Astrocyte (in vitro differentiated cells and primary cell): ENCODE measurements at regions not wholly inside any gene's neighbourhood (a gene's known extent, or its start where the extent isn't known, plus 50 kb on each side); places are given as distances from the start of the nearest gene placed in this dataset.
"Not testable (repeated sequence)": the region's sequence is repeated elsewhere in the genome, so short reads cannot be mapped to it uniquely, and the experiment has no call there.

Source experiments
- DNase-seq: peaks from one replicate; pipeline ENCODE4 v3.0.0-alpha.2; 2010; ENCODE audit warnings: low read depth
- FAIRE-seq: peaks from 2 replicates; lab custom pipeline; 2011; peaks lifted over from hg19 to GRCh38; lab: Jason Lieb, UNC
- H2AFZ ChIP-seq: 2 replicates; pipeline ENCODE4 v1.6.0; 2012; ENCODE audit warnings: low read depth, low read length, inconsistent platforms
- H3K27ac ChIP-seq: 2 replicates; pipeline ENCODE4 v1.5.1; 2011; ENCODE audit warnings: low read depth, low read length, inconsistent platforms
- H3K27me3 ChIP-seq: 2 replicates; pipeline ENCODE4 v1.6.0; 2011; ENCODE audit warnings: low read length, inconsistent platforms; ENCODE audit not compliant: insufficient read depth
- H3K36me3 ChIP-seq: 2 replicates; pipeline ENCODE4 v1.5.1; 2011; ENCODE audit warnings: low read length, inconsistent platforms; ENCODE audit not compliant: insufficient read depth
- H3K4me1 ChIP-seq: 2 replicates; pipeline ENCODE4 v1.5.1; 2011; ENCODE audit warnings: low read length, inconsistent platforms; ENCODE audit not compliant: insufficient read depth
- H3K4me2 ChIP-seq: 2 replicates; pipeline ENCODE4 v1.6.0; 2012; ENCODE audit warnings: low read length, inconsistent platforms
- H3K4me3 ChIP-seq: 2 replicates; pipeline ENCODE4 v1.5.1; 2011; ENCODE audit warnings: low read depth, mild to moderate bottlenecking, low read length, inconsistent platforms; ENCODE audit not compliant: insufficient read depth
- H3K79me2 ChIP-seq: 2 replicates; pipeline ENCODE4 v1.6.0; 2012; ENCODE audit warnings: mild to moderate bottlenecking, low read length, inconsistent platforms; ENCODE audit not compliant: insufficient read depth
- H3K9ac ChIP-seq: 2 replicates; pipeline ENCODE4 v1.6.0; 2012; ENCODE audit warnings: mild to moderate bottlenecking, low read length, inconsistent platforms
- H3K9me3 ChIP-seq: 2 replicates; pipeline ENCODE4 v1.5.1; 2012; ENCODE audit warnings: low read depth, mild to moderate bottlenecking, low read length, inconsistent platforms; ENCODE audit not compliant: insufficient read depth
- H4K20me1 ChIP-seq: 2 replicates; pipeline ENCODE4 v1.6.0; 2012; ENCODE audit warnings: low read length, inconsistent platforms; ENCODE audit not compliant: insufficient read depth
- H3K27ac Mint-ChIP-seq: one replicate; pipeline ENCODE4 v1.8.0; 2021; ENCODE audit warnings: mild to moderate bottlenecking, mixed read lengths; ENCODE audit not compliant: unreplicated experiment
- H3K27me3 Mint-ChIP-seq: one replicate; pipeline ENCODE4 v1.8.0; 2021; ENCODE audit warnings: low read depth, mixed read lengths; ENCODE audit not compliant: unreplicated experiment
- H3K36me3 Mint-ChIP-seq: one replicate; pipeline ENCODE4 v1.8.0; 2021; ENCODE audit warnings: low read depth, mixed read lengths; ENCODE audit not compliant: unreplicated experiment
- H3K4me1 Mint-ChIP-seq: one replicate; pipeline ENCODE4 v1.8.0; 2021; ENCODE audit warnings: low read depth, mixed read lengths; ENCODE audit not compliant: unreplicated experiment
- H3K4me3 Mint-ChIP-seq: one replicate; pipeline ENCODE4 v1.8.0; 2021; ENCODE audit warnings: mild to moderate bottlenecking, moderate library complexity, mixed read lengths; ENCODE audit not compliant: unreplicated experiment
- H3K9me3 Mint-ChIP-seq: one replicate; pipeline ENCODE4 v1.8.0; 2021; ENCODE audit warnings: mild to moderate bottlenecking, mixed read lengths; ENCODE audit not compliant: unreplicated experiment
- CTCF ChIP-seq: IDR thresholded peaks from 2 replicates; pipeline ENCODE4 v1.5.1; 2011; ENCODE audit warnings: low read depth, mild to moderate bottlenecking, inconsistent platforms, low read length, moderate library complexity; ENCODE audit not compliant: insufficient read depth
- EZH2 ChIP-seq: IDR thresholded peaks from 2 replicates; pipeline ENCODE4 v1.6.1; 2012; ENCODE audit warnings: mild to moderate bottlenecking, low read length, inconsistent platforms; ENCODE audit not compliant: insufficient read depth

GRCh38 chr6:22367346-22367745, 70.5 kb upstream of the PRL start:
- no peak for FAIRE-seq
- no peak overlapping the region for H3K27ac Mint-ChIP-seq
- no peak overlapping the region for H3K4me3 Mint-ChIP-seq
- H3K4me2 ChIP-seq: peak overlapping the region; percentile 20
- no peak overlapping the region for H3K4me3 ChIP-seq
- peaks cover 19% of the 10 kb centered on the region for H3K4me1 Mint-ChIP-seq
- no peaks in the 10 kb centered on the region for H3K9me3 Mint-ChIP-seq
- H4K20me1 ChIP-seq: no peaks in the 10 kb centered on the region
- peaks cover 8% of the 10 kb centered on the region for H3K4me1 ChIP-seq
- H2AFZ ChIP-seq: no peak overlapping the region
- TF ChIP-seq EZH2 (no peak), CTCF (no peak)
- H3K36me3 Mint-ChIP-seq: no peaks in the 10 kb centered on the region
- H3K27me3 Mint-ChIP-seq: no peaks in the 10 kb centered on the region
- no peaks in the 10 kb centered on the region for H3K27me3 ChIP-seq
- DNase-seq: peak; percentile 56
- no peaks in the 10 kb centered on the region for H3K36me3 ChIP-seq
- H3K9me3 ChIP-seq: no peaks in the 10 kb centered on the region
- H3K9ac ChIP-seq: no peak overlapping the region
- H3K79me2 ChIP-seq: no peaks in the 10 kb centered on the region
- no peak overlapping the region for H3K27ac ChIP-seq

- Mint-ChIP-seq H3K4me1 (peaks cover 10% of the 10 kb centered on the region), H3K27me3 (no peaks in the 10 kb centered on the region), H3K36me3 (no peaks in the 10 kb centered on the region), H3K9me3 (no peaks in the 10 kb centered on the region), H3K4me3 (no peak overlapping the region), H3K27ac (no peak overlapping the region)
- Histone ChIP-seq H3K9ac (no peak overlapping the region), H3K27ac (no peak overlapping the region), H3K9me3 (no peaks in the 10 kb centered on the region), H3K4me3 (no peak overlapping the region), H3K4me2 (no peak overlapping the region), H3K4me1 (peaks cover 8% of the 10 kb centered on the region), H3K79me2 (no peaks in the 10 kb centered on the region), H4K20me1 (no peaks in the 10 kb centered on the region), H3K27me3 (no peaks in the 10 kb centered on the region), H2AFZ (no peak overlapping the region), H3K36me3 (no peaks in the 10 kb centered on the region)
- DNase-seq: peak; percentile 36
- TF ChIP-seq CTCF: no peak
- TF ChIP-seq EZH2: no peak
- no peak for FAIRE-seq
Observed at GRCh38 chr6:22368794-22369193, 72.0 kb upstream of the PRL start.

- Mint-ChIP-seq H3K4me3 (no peak overlapping the region), H3K9me3 (no peaks in the 10 kb centered on the region), H3K27ac (no peak overlapping the region), H3K27me3 (no peaks in the 10 kb centered on the region), H3K4me1 (peaks cover 3% of the 10 kb centered on the region), H3K36me3 (no peaks in the 10 kb centered on the region)
- H3K9ac ChIP-seq: no peak overlapping the region
- no peak overlapping the region for H3K4me2 ChIP-seq
- no peak overlapping the region for H3K4me3 ChIP-seq
- no peaks in the 10 kb centered on the region for H4K20me1 ChIP-seq
- TF ChIP-seq CTCF: no peak
- no peak for TF ChIP-seq EZH2
- H3K9me3 ChIP-seq: no peaks in the 10 kb centered on the region
- H3K27me3 ChIP-seq: no peaks in the 10 kb centered on the region
- DNase-seq (no peak), FAIRE-seq (no peak)
- H3K27ac ChIP-seq: no peak overlapping the region
- H3K4me1 ChIP-seq: no peaks in the 10 kb centered on the region
- no peak overlapping the region for H2AFZ ChIP-seq
- no peaks in the 10 kb centered on the region for H3K36me3 ChIP-seq
- no peaks in the 10 kb centered on the region for H3K79me2 ChIP-seq
Observed at GRCh38 chr6:22372922-22373321, 76.1 kb upstream of the PRL start.

- not testable (repeated sequence) for H3K4me3 ChIP-seq, H2AFZ ChIP-seq, H3K9ac ChIP-seq, H3K36me3 Mint-ChIP-seq, H3K9me3 Mint-ChIP-seq, H3K36me3 ChIP-seq, DNase-seq, FAIRE-seq, H3K79me2 ChIP-seq, H3K27ac ChIP-seq, H3K9me3 ChIP-seq, H3K27me3 Mint-ChIP-seq, H3K4me2 ChIP-seq, H3K4me1 Mint-ChIP-seq, H3K27ac Mint-ChIP-seq, H4K20me1 ChIP-seq, H3K4me3 Mint-ChIP-seq, H3K27me3 ChIP-seq, H3K4me1 ChIP-seq
Observed at GRCh38 chr6:22374950-22375349, 78.1 kb upstream of the PRL start.
